GM06990 (cell line): ENCODE measurements at regions not wholly inside any gene's neighbourhood (a gene's known extent, or its start where the extent isn't known, plus 50 kb on each side); places are given as distances from the start of the nearest gene placed in this dataset.

Experiments used
- DNase-seq: peaks from one replicate; pipeline ENCODE4 v3.0.0-alpha.2; 2011; ENCODE audit not compliant: insufficient read length; ENCODE audit errors: extremely low read depth
- H3K27me3 ChIP-seq: replicated peaks from 2 replicates; pipeline ENCODE4 v1.6.0; 2011; ENCODE audit warnings: low read length; ENCODE audit not compliant: control insufficient read depth, insufficient read depth
- H3K36me3 ChIP-seq: 2 replicates; pipeline ENCODE4 v1.5.1; 2011; ENCODE audit warnings: low read length; ENCODE audit not compliant: control insufficient read depth, insufficient read depth
- H3K4me3 ChIP-seq: replicated peaks from 2 replicates; pipeline ENCODE4 v1.5.1; 2011; ENCODE audit warnings: low read depth, mild to moderate bottlenecking, control low read depth, low read length
- TF ChIP-seq, protein P1 (sequence below): IDR thresholded peaks from 2 replicates; pipeline ENCODE4 v1.5.1; 2011; ENCODE audit warnings: low read length, control low read depth, mild to moderate bottlenecking, inconsistent platforms; ENCODE audit not compliant: insufficient read depth, poor library complexity, severe bottlenecking

DNA sequence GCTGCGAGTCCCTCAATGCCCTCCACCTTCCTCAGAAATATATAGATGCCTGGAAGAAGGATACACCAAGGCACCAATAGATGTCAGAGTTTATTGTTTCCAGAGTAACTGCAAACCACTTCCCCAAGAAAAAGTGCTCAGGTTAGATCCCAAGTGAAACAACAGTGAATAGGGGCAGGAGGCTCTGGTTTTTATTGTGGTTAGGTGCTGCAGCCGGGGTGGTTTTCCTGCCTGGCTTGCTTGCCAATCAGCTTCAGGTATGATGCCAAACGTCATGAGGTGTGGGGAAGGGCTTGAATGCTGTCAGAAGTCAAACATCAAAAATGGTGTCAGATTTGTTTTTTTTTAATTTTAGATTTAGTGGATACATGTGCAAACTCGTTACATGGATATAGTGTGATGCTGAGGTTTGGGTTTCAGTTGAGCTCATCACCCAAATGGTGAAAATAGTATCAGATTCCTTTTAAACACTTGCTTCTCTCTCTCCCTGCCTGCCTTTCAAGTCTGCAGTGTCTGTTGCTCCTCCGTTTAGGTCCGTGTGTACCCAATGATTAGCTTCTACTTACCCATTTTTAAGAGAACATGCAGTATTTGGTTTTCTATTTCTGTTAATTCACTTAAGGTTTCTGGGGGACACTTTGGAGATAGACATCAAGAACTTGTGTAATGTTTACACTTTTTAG, 1317.0 kb downstream of the MRPL39 start:
- Histone ChIP-seq H3K36me3 (no peaks in the 10 kb centered on the region), H3K4me3 (no peak overlapping the region), H3K27me3 (no peaks in the 10 kb centered on the region)
- no peak for DNase-seq
- TF ChIP-seq, protein P1, sequence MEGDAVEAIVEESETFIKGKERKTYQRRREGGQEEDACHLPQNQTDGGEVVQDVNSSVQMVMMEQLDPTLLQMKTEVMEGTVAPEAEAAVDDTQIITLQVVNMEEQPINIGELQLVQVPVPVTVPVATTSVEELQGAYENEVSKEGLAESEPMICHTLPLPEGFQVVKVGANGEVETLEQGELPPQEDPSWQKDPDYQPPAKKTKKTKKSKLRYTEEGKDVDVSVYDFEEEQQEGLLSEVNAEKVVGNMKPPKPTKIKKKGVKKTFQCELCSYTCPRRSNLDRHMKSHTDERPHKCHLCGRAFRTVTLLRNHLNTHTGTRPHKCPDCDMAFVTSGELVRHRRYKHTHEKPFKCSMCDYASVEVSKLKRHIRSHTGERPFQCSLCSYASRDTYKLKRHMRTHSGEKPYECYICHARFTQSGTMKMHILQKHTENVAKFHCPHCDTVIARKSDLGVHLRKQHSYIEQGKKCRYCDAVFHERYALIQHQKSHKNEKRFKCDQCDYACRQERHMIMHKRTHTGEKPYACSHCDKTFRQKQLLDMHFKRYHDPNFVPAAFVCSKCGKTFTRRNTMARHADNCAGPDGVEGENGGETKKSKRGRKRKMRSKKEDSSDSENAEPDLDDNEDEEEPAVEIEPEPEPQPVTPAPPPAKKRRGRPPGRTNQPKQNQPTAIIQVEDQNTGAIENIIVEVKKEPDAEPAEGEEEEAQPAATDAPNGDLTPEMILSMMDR = no peak

DNA sequence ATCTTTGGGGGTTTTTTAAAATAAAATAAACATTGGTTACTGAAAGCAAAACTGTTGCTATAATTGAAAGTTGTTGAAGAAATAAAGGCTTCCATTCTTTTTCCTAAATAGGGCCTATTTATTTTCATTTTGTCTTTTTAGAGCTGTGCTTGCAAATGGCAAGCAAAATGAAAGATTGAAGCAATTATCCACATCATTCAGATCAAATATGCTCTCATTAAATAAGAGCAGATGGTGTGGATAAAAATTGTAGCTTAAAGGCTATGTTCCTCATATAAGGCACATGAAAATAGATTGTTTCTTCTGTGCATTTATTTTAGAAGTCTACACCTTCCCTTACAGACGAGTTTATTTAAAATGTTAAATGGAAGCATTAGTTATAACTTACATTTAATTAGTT, 1317.7 kb downstream of the MRPL39 start:
- Histone ChIP-seq H3K4me3 (no peak overlapping the region), H3K27me3 (no peaks in the 10 kb centered on the region), H3K36me3 (no peaks in the 10 kb centered on the region)
- DNase-seq = no peak
- TF ChIP-seq, protein P1 = no peak

DNA sequence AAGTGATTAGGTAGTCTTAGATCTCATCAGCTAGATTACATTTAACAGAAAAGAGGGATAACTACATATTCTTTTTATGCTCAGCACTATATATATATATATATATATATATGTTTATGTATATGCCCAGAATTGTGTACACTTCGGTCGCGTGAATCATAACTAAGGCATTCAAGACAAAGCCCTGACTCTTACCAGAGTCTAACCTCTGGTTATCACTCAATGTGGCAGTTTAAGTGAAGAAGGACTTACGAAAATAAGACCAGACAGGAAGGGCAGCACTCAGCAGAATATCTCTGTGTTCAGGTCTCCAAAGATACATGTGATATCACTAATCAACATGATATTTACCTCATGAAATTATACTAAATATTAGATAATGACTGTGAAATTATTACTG, 1326.7 kb downstream of the MRPL39 start:
- TF ChIP-seq, protein P1 = no peak
- no peak for DNase-seq
- H3K36me3 ChIP-seq = no peaks in the 10 kb centered on the region

DNA sequence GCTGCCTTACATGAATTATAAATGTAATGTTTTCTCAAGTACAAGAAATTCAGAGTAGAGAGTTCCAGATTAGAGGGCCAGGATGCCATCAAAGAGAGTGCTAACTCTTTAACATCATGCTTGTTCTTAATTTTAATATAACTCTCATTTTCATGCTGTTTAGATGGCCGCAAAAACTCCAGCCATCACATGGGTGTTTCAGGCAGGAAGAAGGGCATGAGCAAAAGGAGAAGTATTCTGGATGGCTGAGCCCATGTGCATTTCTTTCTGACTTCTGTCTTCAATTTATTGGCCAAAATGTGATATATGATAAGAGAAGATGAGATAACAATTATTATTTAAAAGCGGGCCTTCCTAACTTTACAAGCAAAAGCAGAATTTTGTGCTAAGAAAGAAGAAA, 1328.6 kb downstream of the MRPL39 start:
- TF ChIP-seq, protein P1 = no peak
- no peaks in the 10 kb centered on the region for H3K36me3 ChIP-seq
- no peak for DNase-seq
- H3K27me3 ChIP-seq = no peaks in the 10 kb centered on the region
- H3K4me3 ChIP-seq = no peak overlapping the region

More for the DNA sequence above, 1326.7 kb downstream of the MRPL39 start:
- no peak overlapping the region for H3K4me3 ChIP-seq
- no peaks in the 10 kb centered on the region for H3K27me3 ChIP-seq

DNA sequence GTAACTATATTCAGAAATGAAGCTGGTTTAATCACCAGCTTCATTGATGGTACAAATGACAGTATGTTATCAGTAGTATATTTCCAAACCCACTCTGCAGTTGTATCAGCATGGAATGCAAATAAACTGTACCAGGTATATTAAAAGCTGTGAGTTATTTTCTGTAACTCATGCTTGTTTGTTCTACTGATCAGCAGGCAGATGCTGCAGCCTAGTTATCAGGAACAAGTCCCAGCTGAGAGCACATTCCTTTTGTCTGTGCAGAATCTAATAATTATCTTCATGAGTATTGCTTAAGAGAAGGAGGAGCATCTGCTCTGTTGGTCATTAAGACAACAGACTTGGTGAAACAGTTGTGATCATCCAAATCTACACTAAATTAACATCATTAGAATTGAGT, 1331.1 kb downstream of the MRPL39 start:
- DNase-seq = no peak
- no peaks in the 10 kb centered on the region for H3K27me3 ChIP-seq
- TF ChIP-seq, protein P1 = no peak

DNA sequence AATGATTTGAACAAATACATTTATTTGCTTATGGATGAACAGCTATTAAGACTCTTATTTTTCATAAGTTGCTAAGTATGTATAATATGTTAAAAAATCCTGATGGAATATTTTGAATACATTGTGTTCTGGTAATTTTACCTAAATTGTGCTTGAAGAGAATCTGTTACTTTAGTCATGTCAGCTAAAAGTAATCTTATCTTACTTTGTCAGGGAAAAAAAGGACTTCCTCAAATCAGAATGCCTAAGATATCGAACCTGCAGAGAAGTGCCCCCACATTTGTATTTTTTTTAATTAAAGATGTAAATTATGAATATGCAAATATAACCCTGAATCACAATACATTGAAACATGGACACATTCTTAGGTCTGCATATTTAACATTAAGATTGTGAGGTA, 1331.7 kb downstream of the MRPL39 start:
- TF ChIP-seq, protein P1 = no peak
- Histone ChIP-seq H3K36me3 (no peaks in the 10 kb centered on the region), H3K27me3 (no peaks in the 10 kb centered on the region), H3K4me3 (no peak overlapping the region)
- no peak for DNase-seq

More for the DNA sequence above, 1331.1 kb downstream of the MRPL39 start:
- Histone ChIP-seq H3K36me3 (no peaks in the 10 kb centered on the region), H3K4me3 (no peak overlapping the region)
